ENCODE measurements at regions not wholly inside any gene's neighbourhood (a gene's known extent, or its start where the extent isn't known, plus 50 kb on each side); places are given as distances from the start of the nearest gene placed in this dataset.

GRCh38 chr5:133729800-133730199 lies 117.5 kb upstream of the FSTL4 start:
- TF ChIP-seq POLR2AphosphoS5 (IDR thresholded peaks at IDR 0.05) = no peak
- no peak for TF ChIP-seq CTCF (IDR thresholded peaks at IDR 0.05)
- no peak for TF ChIP-seq POLR2A (IDR thresholded peaks at IDR 0.05)
